HG03558 (cell line): ENCODE measurements at regions not wholly inside any gene's neighbourhood (a gene's known extent, or its start where the extent isn't known, plus 50 kb on each side); places are given as distances from the start of the nearest gene placed in this dataset.
"Not testable (repeated sequence)": the region's sequence is repeated elsewhere in the genome, so short reads cannot be mapped to it uniquely, and the experiment has no call there.

Experiments
- ATAC-seq: cut with Tn5 transposase; IDR thresholded peaks from one replicate; pipeline ENCODE4 v1.9.1; 2021; ENCODE audit warnings: moderate number of reproducible peaks; ENCODE audit not compliant: unreplicated experiment; ENCODE audit errors: extremely low read depth

DNA sequence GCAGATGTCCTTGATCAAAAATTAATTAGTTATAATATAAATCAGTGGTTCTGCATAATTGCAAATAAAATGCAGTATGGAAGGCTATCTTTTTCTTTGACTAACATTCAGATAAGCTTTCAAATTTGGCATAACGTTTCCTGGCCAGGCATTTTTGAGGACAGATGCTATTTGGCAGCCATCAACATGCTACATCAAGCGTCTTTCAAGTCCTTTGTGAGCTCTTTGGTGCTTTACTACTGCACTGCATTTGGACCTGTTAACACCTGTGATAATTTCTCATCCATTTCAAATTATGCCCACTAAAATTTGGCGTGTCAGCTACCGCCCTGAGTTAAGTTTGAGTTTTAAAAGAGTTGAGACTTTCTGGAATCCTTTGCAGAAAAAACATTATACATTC is 545.7 kb downstream of the STK39 start:
- no peak for ATAC-seq

DNA sequence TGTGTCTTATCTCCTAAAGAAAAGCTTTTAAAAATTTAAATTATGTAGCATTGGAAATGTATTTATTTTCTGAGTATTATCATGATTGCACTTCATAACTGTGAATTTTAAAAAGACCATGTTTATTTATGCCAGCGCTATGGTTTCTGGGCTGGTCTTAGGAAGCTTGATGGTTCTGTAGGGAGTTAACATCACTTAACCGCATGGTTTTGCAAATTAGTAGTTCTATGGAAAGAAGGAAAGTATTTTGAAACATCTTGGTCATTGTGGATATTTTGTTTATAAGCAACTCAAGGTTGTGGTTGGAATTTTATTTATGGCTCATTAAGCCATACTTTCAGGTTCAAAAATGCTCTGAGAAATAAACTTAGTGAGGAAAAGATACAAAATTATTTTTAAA is 549.4 kb downstream of the STK39 start:
- no peak for ATAC-seq

DNA sequence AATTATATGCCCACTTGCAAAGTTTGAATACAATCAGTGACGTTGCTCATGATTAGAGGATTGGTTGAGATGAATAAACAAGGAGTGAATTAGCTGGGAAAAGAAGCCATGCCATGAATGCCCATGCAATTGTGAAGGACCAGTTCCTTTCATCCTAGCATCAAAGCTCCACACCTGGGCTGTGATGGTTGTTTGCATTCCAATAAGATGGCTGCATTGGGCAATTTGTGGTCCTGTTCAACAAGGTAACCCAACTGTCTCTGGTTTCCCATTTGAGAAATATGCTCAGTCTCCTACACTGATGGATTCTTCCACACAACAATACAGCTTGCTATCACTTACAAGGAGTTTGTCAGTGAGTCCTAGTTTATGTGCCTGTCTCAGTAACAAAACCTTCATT is 550.2 kb downstream of the STK39 start:
- ATAC-seq = no peak

DNA sequence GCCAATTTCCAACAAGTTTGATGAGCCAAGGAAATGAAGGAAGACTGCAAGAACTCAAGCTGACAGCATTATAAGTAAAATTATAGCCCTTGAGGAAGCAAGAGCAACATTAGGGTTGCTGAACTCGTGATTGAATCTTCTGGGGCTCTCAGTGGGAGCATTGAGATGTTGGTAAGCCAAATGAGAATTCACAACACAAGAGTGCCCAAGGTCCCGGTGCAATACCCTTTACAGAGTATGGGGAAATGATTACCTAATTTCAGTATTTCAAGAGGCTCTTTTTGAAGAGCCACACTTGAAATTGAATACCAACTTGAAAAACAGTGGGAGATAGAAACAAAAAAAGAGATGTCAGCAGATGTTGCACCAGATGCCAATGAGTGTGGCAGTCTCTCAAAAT is 554.5 kb downstream of the STK39 start:
- no peak for ATAC-seq

DNA sequence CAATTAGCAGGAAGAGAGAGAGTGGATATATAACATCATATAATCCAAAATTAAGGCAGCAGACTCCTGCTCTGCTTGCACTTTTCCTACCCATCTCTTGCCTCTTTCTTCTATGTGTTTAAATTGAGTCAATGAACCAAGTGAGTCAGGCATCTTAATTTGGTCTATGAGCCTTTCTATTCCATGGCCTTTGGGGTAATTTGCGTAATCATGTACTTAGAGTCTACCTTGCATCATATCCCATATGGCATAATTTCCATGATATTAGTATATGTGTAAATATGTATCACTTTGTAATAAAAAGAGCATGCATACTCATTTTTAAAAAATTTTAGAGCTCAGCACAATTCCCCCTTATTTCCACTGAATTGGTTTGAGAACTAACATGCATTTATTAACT is 555.2 kb downstream of the STK39 start:
- ATAC-seq = no peak

DNA sequence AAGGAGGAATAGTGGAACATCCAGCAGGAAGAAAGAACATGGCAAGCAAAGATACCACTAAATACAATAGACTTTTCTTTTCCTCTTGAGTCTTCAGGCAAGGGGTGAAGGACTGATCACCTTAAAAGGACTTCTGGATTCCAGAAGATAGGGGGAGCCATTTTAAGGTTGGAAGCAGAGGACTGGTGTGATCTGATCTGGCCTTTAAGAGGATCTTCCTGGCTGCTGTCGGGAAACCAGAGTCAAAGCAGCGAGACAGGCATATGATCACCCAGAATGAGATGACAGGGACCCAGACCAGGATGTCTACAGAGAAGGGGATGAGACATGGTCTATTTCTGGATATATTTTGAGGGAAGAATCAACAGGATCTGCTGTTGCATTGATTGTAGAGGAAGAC is 558.0 kb downstream of the STK39 start:
- ATAC-seq = no peak

DNA sequence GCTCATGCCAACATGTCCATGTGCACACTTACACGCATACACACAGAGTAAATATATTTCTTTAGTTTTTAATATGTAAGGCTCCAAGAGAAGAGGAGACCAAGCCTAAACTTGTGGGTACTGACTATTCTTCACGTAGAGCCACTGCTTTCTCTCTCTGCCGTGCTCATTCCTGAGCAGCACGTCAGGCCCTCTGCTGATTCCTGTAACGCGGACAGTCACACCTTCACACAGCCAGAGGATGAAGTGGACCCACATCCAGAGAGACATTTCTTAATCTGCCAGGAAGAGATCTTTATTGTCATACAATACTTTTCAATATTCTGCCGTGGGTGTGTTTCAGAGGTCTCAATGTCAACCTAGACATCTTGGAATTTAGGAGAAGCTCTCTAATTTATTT is 560.7 kb downstream of the STK39 start:
- ATAC-seq = no peak

DNA sequence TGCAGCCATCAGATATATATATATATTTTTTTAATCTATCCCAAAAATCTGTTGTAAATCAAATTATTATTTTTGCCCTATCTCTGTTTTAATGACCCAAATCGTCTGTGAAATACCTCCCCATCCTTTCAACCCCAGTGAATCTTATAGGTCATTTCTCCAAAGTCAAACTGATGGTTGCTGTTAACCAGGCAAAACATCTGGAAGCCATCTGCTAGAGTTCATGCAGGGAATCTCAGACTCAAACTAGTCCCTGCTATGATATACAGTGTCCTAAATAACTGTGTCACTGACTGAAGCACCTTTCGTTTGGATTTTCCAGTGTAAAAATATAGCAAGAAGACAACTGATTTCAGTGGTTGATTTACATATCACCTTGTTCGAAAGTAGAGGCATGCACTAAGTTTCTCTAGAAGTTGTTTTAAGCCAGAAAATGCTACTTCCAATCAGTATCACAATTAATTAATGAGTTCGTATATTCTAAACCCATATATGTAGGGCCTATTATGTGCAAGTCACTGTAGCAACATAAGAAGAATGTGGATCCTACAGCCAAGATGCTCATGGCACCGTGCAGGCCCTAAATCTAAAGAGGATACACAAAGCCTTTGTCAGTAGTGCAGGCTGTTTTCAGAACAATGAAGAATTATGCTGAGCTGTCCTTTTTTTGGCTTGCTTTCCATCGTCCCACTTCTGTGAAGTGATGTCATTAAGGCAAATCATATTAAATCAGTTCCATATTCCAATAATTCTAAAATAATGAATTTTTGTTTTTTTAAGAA is 566.0 kb downstream of the STK39 start:
- ATAC-seq = no peak

DNA sequence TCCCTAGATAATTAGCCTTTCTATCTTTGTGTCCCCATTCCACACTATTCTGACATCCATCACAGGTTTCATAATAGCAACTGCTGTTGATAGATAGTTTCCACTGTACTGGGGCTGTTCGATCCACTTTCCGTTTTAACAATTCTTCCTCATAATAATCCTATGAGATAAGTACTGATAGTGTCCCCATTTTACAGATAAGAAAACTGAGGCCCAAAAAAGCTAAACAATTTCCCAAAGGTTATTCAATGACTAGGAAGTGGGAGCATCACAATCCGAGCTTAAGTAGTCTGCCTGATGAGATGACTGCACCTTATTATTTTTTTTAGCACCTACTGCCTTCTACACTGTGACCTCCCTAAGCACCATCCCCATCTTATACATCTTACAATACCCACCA is 569.2 kb downstream of the STK39 start:
- no peak for ATAC-seq

DNA sequence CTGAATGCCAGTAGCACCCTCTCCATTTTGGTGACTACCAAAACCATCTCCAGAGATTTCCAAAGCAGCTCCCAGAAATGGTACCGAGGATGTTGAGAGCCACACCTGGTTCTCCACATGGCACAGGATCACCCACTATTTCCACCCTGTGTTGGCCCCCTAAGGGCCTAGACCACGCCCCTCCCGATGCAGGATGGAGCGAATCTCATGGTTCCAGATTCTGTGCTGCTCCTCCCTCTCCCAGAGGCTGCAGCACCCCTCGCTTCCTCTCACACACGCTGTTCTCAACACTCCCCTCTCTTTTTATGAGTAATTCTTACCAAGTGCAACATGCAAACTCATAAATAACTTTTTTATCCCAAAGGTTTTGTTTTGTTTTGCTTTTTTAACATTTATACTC is 571.5 kb downstream of the STK39 start:
- ATAC-seq = no peak

DNA sequence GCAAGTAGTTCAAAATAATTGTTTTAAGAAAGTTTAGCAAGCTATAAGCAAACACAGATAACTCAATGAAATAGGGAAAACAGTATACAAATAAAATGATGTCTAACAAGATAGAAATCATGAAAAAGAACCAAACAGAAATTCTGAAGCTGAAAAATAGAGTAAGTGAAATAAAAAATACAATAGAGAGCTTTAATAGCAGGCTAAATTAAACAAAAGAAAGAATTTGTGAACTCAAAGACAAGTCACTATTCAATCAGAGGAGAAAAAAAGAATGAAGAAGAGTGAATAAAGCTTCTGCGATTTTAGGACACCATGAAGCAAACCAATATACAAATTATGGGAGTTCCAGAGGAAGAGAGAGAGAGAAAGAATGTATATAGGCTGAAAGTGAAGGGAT is 576.8 kb downstream of the STK39 start:
- no peak for ATAC-seq

DNA sequence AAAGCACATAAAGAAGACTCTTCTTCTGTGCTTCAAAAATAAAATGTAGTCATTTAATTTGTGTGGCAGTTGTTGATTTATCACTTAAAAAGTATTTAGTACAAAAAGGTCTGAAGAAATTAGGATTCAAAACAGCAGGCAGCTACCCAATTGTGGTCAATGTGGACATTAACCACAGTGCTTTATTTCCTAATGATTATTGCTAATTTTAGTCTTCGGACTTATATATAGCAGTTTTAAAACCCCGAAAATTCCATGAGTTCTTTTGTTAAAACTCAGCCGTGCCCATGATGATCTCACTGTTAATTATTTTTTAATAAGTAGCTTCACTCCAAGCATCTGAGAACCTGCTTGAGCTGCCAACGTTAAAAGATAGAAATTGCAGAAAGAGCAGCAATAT is 594.3 kb downstream of the STK39 start:
- no peak for ATAC-seq

DNA sequence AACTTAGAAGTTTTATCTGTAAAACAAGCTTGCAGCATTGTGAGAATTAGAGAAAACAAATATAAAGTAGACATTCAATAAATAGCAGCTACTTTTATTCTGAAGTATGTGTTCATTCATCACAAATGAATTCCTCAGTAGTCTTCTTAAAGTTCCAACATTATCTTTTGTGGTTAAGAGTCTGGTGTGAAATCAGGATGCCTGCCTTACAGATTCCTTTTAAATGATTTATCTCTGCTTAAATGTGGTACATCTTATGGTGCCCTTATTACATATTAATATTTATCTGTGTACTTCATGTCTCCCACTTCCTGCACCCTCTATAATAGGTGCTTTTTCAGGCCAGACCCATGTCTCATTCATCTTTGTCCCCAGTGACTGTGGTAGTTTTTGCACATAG is 595.0 kb downstream of the STK39 start:
- ATAC-seq = no peak

DNA sequence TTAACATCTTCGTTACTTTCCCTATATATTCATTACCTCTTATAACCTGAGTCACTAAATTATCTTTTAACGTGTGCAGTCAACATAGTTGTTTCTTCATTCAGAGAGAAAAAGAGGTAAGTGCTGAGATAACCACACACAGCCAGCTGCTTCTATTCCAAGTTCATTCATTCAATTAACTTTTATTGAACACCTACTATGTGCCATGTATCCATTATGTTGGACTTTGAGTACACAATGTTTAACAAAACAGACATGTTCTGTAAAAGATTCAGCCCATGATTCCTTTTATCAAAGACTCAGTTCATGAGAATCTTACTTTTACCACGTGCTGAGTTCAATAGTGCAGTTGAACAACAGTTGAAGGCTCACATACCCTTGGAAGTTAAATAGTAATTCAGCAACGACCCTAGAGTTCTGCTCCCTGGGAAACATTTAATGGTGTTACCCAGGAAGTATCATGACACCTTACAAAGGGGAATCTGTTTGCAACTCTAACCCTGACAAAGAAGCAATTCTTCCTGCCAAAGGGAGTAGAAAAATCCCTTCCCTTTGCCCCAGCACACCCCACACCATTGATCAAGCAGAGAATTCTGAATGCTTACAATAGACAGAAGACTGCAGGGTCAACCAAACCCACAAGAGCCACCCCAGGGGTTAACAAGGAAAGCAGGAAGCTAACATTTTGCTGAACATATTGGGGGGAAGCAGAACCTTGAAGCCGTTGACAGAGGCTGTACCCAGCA is 595.8 kb downstream of the STK39 start:
- no peak for ATAC-seq

DNA sequence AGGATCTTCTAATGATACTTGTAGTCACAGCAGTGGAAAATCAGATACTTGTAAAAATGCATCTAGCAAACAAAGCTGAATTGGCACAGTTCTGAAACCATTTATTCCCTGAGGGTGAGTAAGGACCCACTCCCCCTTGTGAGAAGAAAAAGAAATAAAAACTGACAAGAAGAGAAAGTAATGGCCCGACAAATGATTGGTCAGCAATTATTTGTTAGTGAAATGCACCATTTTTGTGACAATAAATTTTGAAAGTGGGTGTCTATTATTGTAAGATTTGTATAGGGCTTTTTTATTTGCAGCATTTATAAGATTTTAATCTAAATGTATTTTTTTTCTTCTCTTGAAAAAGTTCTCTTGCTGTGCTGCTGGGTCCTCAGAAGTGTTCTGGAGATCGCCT is 600.8 kb downstream of the STK39 start:
- ATAC-seq = no peak

DNA sequence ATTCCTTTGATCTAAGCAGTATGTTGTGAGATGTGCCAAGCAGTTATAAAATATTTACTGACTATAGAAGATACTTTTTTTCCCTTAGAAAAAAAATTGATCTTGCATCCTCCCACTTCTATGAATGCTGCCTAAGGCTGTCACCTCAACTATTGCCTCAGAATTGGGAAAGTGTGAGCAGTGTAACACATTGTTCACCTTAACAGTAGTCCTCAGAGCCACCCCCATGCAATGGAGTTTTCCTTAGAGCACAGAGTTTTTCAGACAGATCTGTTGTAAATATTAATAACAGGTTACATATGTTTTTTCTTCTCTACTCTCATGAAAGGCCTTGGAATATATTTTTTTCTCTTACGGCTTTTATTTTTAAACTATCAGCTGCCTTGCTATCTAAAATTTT is 607.3 kb downstream of the STK39 start:
- no peak for ATAC-seq

DNA sequence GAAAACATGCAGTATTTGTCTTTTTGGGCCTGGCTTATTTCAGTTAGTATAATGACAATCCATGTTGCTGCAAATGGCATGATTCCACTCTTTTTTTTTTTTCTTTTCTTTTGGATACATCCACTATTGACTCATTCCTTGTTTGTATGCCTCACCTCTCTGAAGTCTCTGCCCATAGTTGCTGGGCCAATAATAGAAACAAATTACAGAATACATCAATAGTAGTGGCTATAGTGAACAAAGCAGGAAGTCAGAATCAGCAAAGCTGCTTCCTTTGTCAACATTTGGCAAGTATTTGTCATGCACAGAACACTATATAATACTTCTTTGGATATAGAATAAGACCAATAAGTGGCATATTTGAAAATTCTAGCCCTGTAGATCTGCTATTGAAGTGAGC is 609.7 kb downstream of the STK39 start:
- ATAC-seq = no peak

DNA sequence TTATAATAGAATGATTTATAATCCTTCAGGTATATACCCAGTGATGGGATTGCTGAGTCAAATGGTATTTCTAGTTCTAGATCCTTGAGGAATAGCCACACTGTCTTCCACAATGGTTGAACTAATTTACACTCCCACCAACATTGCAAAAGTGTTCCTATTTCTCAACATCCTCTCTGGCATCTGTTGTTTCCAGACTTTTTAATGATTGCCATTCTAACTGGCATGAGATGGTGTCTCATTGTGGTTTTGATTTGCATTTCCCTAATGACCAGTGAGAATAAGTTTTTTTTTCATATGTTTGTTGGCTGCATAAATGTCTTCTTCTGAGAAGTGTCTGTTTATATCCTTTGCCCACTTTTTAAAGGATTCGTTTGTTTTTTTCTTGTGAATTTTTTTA is 615.1 kb downstream of the STK39 start:
- not testable (repeated sequence) for ATAC-seq

DNA sequence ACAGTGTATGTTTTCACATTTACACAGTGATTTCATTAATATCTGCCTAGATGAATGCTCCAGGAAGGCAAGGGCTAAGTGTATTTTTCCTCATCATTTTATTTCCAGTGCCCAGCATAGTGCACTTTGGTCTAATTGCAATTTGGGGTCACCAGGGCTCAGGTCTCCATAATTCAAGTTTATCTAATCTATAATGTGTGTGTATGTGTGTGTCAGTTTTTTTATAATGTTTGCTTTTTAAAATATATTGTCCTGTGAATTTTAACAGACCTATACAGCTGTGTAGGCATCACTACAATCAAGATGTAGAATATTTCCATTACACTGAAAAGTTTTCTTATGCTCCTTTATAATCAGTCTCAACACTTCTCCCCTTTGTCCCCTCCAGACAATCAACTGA is 620.4 kb downstream of the STK39 start:
- ATAC-seq = no peak

DNA sequence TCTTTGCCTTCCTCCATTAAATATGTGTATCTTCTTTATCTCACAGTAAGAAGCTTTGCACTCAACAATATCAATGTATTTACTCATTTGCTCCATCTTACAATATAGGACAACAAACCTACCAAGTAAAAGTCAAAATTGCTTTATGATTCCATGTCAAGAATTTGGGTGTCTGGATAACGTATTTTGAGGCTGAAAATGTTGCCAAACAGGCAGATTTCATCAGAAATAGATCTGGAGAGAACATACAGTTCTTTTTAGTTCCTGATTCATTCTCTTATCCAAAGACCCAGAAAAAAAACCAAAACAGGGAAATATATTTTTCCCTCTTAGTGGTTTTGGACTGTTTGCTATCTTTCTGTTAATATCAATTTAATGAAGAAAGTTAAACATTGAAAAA is 621.1 kb downstream of the STK39 start:
- no peak for ATAC-seq

DNA sequence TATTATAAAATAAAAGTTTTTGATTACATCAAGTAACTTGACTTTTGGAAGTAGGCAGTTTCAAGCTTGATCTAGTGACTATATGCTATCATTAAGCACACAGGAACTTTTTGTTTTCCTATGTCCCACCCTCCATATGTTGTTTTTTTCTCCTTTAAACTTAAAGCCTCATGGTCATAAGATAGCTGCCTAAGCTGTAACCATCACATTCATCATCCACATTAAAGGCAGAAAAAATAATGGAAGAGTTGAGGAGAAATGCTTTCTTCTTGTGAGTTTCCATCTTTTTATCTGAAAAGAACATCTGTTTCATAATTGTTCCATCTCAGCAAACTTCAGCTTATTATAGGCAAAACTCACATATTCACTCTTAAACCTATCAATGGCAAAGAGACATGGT is 630.4 kb downstream of the STK39 start:
- ATAC-seq = no peak

DNA sequence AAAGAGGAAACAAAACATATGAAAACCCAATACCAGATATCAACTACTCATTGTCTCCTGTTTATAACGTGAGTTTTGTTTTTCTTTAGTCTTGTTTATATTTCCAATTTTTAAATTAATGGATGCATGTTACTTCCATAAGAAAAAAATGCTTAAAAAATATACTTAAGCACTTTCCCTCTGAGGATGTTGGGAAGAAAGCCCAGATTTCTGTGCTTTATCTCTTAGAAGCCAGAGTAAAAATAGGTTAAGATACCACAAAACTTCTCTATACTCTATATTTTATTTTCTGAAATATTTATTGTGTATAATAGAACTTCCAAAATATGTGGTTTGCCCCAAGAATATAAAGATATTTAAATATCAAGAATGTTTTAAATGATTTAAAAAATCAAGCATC is 633.9 kb downstream of the STK39 start:
- ATAC-seq = no peak
